Epithelial cell of prostate (primary cell): ENCODE measurements at regions not wholly inside any gene's neighbourhood (a gene's known extent, or its start where the extent isn't known, plus 50 kb on each side); places are given as distances from the start of the nearest gene placed in this dataset.
A peak's percentile ranks its signal among the peaks of the same experiment; 100 is the strongest.

Experiments used
- DNase-seq: peaks from one replicate; pipeline ENCODE4 v3.0.0-alpha.2; 2011; ENCODE audit warnings: low read depth, low spot score
- H3K27ac ChIP-seq: fragments of 450-650 bp; 2 replicates; pipeline ENCODE4 v1.5.1; 2017; ENCODE audit warnings: mild to moderate bottlenecking

DNA sequence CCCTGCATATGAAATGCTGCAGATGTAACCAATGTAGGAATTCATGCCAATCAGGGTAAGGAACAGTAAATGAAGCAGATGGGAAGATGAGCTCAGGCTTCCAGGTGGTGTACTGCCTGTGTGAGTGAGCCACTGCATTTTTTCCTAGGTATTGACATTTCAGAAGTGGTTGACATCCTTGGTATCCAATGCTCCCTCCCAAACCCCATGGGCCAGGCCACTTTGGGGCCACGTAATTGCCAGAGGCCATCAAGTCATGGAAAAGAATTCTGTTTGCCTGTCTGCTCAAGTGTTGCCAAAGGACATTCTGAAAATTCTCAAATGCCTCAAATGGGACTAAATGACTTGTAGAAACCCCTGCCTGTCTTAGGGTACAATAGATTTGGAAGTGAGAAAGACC lies 384.6 kb downstream of the GATA3 start:
- no peak overlapping the region for H3K27ac ChIP-seq

DNA sequence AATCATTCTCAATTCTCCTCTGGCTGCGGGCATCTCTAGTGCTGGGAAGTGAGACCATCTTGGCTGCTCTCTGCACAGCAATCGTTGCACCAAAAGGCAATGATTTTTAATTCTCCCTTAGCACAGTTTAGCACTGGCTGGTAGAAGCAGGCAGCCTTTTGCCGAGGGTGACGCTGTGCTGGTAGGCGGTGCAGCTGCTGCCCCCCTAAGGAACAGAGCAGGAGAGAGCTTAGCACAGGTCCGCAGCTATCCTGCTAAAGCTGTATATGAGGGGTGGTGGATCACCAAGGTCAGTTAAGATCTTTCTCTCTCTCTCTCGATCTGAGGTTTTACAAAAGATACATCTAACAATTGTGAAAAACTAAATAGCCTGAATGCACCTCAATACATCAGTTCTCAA lies 390.1 kb downstream of the GATA3 start:
- no peak for DNase-seq
- H3K27ac ChIP-seq, result no peak overlapping the region

More for the DNA sequence above, 384.6 kb downstream of the GATA3 start:
- DNase-seq, result no peak

DNA sequence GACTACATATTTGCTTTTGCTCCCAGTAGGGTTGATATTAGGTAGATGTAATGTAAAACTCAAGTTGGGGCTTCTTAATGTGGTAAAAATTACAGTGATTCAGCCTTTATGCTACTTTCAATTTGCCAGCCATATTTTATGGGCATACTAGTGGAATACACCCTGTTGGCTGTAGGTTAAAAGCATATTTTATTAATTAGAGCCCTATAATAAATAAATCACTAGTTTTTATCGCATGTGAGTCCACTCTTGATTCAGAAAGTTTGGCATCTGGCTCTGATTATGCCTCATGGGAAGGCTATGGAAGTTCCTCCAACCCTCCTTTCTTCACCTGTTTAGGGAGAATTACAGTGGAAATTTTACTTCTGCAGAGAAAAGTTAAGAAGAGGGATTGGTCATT lies 390.9 kb downstream of the GATA3 start:
- DNase-seq, result no peak
- no peak overlapping the region for H3K27ac ChIP-seq

DNA sequence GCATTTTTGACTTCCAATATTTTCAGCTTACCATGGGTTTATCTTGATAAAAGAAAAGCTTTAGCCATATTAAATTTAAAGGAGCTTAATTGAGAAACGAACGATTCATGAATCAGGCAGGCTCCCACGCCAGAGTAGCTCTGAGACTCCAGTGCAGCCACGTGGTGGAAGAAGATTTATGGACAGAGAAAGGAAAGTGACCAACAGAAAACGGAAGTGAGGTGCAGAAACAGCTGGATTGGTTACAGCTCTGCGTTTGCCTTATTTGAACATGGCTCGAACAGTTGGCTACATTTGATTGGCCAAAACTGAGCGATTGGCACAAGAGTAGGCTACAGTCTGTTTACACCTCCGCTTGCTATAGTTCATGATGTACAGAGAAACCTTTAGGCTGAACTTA lies 395.4 kb downstream of the GATA3 start:
- no peak for DNase-seq
- no peak overlapping the region for H3K27ac ChIP-seq

DNA sequence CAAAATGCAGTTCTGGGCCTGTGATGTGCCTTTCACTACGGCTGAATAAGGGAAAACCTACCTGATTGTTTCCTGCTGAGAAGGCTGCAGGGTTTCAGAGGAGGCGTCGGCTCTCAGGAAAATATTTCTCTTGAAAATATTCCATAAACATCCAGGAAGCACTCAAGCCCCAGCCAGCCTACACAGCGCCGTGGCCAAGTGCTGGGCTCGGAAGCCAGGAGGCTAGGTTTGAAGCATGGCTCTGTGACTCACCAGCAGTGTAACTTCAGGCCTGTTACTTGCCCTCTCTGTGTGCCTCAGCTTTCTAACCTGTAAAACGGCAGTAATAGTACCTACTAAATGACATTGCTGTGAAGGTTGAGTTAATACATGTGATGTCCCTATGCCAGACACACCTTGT lies 399.1 kb downstream of the GATA3 start:
- DNase-seq, result no peak
- peak overlapping the region; percentile 10 for H3K27ac ChIP-seq

DNA sequence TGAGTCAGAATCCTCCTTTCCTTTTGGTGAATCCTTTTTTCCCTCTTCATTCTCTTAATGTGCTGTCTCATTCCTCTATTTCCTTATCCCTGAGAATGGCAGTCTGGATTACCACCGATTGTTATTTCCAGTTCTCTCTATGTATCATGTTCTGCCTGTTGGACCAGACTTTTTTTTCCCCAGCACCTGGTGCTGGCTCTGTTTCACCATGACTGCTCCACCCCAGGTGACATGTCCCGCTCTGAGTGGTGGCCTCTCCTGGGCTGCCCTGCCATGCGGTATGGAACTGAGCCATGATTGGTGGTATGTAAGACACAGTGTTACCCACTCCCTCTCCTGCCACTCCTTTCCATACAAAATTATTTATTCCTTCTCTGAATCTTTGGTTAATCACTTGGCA lies 399.9 kb downstream of the GATA3 start:
- H3K27ac ChIP-seq, result peak overlapping the region; percentile 10
- DNase-seq, result no peak

DNA sequence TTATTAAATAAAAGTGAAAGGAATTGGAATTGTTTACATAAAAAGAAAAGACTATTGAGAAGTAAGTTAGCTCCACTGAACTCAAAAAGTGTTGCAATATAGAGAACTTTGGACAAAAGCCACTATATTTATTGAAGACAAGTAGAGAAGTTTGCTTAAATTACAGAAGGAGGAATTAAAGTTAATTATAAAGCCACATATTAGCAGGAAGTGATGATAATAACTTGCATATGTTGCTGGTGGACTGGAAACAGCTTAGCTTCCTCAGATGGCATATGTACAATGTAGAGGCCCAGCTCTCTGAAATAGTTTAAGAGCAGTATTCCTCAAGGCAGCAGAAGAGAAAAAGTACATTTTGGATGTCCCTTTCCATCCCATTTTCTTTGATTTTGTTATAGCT lies 400.7 kb downstream of the GATA3 start:
- no peak overlapping the region for H3K27ac ChIP-seq
- no peak for DNase-seq

DNA sequence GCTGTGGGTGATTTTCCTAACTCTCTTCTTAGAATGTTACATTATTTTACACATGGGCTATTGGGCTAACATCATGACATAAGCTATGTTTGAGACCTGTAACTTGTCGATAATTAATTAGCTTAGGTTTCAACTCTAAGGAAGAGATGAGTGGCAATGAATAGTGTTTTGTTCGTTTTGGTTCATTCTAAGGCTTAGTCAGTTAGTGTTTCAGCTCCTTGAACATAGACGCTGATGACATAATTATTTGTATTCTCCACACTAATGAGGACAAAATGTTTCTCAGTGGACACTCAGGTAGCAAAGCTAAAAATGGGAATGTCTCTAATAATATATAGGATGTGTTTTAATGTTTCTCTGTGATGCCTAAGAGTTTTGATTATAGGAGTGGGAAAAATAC lies 401.9 kb downstream of the GATA3 start:
- H3K27ac ChIP-seq, result peak overlapping the region; percentile 17
- no peak for DNase-seq

DNA sequence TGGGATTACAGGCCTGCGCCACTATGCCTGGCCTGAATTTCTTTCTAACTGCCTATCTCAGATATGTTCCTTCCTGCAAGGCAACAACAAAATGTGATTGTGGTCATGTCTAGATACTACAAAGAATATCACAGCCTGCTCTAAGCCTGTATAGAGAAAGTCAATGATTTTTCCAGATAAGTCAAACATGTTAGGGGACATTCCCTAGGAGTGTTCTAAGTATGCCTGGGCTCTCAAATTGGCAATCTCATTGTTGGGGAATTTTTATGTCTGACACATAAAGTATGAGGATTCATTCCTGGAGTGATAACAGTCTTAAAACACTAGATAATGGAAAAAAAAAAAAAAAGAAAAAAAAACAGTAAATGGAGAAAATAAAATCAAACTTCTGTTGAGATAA lies 406.1 kb downstream of the GATA3 start:
- no peak overlapping the region for H3K27ac ChIP-seq
- no peak for DNase-seq

DNA sequence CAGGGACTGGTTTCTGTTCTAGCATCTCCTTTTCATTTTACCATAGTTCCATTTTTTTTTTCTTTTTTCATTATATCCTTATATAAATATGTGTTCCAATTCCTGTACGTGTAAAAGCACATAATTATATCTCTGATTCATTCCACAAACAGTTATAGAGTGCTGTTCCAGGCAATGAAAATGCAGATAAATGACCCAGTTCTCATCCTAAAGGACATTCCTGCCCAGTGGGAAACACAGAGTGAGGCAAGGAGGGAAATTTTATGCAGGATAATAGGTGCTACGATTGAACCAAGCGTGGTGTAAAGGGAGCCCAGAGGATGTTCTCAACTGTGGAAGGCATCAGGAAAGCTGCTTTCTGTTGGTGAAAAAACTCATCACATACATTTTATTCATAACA lies 408.1 kb downstream of the GATA3 start:
- H3K27ac ChIP-seq, result no peak overlapping the region
- DNase-seq, result no peak

DNA sequence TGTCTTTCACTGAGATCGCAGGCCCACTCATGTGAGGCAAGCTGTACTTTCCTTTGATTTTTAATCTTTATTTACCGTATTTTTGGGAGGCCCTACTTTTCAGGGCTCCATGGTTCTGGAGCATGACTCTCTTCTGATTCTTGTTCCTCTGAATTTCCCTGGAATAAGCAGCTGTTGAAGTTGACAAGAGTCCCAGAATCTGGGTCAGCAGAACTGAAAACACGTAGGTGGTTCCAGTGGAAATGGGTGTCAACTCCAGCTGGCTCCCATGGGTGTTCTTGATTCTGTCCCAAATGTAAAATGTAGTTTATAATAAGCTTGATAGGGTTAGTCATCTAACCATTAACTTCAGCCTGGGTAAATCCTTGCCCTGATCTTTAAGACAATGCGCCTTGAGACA lies 409.4 kb downstream of the GATA3 start:
- DNase-seq, result no peak
- no peak overlapping the region for H3K27ac ChIP-seq

DNA sequence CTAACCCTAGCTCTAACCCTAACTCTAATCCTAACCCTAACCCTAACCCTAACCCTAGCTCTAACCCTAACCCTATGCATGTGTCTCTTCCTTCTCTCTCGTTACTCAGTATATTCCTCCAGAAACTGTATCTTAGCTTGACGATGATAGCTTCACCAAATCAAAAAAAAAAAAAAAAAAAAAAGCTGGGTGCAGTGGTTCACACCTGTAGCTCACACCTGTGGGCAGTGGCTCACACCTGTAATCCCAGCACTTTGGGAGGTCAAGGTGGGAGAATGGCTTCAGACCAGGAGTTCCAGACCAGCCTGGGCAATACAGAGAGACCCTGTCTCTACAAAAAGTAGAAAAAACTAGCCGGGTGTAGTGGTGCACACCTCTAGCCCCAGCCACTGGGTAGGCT lies 414.0 kb downstream of the GATA3 start:
- no peak for DNase-seq
- H3K27ac ChIP-seq, result no peak overlapping the region

DNA sequence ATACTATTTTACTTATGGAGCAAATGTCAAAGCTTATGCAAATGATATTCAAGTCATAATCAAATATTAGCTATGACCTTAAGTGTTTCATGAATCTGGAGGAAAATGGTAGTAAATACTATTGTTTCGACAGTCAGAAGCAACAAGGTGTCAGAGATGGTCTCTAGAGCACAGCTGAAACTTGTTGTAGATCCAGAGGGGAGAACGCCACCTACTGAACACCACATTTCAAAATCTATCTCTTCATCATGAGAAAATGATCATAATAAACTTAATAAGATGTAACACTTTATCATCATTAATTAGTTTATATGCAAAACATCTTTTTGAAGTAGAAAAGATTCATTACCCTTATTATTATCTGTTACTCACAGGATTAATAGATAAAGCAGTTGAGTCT lies 418.7 kb downstream of the GATA3 start:
- no peak for DNase-seq
- no peak overlapping the region for H3K27ac ChIP-seq

DNA sequence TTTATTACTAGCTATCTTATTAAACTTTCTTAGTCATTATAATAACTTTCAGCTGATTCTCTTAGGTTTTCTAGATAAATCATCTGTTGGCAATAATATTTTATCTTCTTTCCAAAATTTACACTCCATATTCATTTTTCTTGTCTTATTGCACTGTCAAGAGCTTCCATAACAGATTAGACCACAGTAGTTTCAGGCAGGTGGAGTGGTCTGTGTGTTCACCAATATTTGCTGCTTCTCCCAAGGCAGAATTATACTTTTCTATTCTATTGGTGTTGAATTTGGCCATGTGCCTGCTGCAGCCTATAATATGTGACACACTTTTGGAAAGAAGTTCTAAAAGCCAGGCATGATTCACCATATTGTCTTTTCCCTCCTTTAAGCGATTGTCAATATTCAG lies 422.8 kb downstream of the GATA3 start:
- no peak overlapping the region for H3K27ac ChIP-seq
- no peak for DNase-seq

DNA sequence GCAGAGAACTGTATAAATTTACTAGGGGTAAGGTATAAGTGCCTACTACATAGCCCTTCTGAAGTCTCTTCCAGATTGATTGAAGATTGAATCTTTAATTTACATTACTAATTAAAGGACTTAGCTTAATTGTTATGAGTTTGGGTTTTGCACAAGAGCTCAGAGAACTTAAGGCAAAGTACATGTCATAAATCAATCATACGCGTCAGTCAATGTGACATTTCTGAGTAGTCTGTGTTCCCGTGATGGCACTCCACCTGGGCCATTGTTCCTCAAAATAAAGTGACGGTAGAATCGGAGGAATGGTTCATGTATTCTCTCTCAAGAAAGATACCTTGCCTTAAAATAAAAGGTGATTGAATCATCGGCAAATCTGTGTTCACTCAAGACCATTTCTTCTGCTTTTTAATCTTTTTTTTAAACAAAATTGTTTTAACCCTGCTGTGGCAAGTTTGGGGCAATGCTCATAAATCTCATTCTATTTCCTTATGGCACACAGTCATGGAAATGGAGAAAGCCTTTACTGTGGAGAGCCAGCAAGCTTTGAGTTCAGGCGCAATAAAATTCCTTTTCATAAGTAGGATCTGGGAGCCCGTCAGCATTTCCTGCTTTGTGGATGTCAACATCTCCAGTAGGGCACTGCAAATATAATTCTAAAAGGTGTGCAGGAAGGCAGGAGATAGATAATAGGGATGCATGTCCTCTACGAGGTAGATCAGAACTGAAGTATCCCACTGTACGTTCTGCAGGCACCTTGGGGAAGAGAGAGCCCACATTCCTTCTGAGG lies 427.4 kb downstream of the GATA3 start:
- H3K27ac ChIP-seq, result no peak overlapping the region
- DNase-seq, result no peak

DNA sequence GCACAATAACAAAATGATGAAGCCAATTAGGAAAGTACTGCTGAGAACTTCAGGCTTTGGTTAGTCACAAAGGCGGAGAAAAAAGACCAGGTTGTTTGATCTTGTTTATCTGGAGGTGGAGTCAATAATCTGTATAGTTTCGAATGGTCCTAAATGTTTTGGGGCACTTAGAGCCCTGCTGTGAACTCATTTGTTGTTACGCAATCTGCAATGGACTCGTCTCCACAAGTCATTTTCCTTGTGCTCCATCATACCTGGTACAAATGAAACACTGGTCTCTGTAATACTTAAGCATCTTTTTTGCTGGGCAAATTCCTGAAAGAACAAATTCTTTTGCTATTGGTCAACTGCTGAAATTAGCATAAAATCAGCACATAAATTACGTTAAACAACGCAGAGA lies 430.5 kb downstream of the GATA3 start:
- no peak overlapping the region for H3K27ac ChIP-seq
- peak; percentile 16 for DNase-seq

DNA sequence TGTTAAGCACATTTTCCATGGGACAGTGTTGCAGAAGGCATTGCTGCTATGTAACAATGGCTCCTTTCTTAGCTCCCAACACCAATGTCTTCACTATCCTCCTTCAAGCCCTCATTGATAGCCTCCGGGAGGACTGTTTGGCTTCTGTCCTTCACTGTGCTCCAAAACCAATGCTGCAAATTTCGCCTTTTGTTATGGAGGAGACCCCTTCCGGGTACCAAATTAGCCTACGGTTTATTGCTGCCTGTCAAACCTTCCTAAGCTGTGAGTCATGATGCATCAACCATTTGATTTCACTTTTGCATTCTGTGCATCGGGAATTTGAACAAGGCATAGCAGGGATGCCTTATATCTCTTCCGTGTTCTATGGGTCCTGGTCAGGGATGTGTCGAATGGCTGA lies 432.9 kb downstream of the GATA3 start:
- H3K27ac ChIP-seq, result no peak overlapping the region
- no peak for DNase-seq

DNA sequence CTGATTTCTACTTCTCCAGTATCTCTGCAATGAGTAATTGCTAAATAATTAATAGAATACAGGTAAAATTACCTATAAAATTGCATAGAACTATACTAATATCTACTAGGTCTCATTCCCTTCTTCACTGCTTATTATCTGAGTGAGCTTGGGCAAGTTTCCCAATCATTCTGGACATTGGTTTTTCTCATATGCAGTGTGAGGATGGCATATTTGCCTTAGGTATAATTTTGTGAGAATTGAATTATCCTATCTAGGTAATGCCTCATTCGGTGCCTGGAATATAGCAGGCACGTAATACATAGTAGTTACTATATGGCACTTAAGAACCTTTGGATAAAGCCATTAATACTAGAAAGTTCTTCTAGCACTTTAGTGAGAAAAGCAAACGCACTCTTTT lies 434.7 kb downstream of the GATA3 start:
- no peak overlapping the region for H3K27ac ChIP-seq
- DNase-seq, result no peak

DNA sequence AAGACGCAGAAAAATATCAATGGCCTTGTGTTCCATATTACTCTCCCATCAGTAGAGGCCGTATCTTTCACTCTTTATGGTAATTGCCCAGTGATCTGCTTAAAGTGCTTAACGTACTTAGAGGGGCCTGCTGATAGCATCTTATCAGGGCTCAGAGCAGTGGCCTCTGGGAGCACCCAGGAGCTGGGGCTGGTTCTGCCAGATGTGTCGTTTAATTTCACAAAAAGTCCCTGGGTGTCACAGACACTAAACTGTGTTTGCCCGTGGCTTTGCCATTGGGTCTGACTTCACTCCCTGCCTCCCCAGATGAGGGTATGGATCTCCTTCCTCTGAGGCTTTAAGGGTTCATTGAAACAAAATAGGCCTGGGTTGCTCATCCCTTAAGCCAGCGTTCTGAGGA lies 435.3 kb downstream of the GATA3 start:
- no peak overlapping the region for H3K27ac ChIP-seq
- no peak for DNase-seq

DNA sequence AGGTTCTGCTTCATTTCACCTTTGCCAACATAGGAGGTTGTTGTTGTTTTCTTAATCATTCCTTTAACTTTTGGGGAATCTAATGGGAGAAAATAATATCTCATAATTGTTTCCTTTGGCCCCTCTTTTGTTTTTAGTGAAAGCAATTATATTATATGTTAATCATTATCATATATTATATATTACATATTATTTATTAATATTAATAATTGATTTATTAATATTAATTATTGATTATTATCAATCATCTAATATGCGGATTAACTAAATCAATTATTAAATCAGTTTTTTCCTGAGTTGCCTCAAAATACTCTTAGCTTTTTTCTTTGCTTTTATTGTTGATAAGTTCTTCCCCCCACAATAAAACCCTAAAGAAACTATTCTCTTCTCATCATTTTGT lies 443.8 kb downstream of the GATA3 start:
- peak overlapping the region; percentile 70 for H3K27ac ChIP-seq
- no peak for DNase-seq

DNA sequence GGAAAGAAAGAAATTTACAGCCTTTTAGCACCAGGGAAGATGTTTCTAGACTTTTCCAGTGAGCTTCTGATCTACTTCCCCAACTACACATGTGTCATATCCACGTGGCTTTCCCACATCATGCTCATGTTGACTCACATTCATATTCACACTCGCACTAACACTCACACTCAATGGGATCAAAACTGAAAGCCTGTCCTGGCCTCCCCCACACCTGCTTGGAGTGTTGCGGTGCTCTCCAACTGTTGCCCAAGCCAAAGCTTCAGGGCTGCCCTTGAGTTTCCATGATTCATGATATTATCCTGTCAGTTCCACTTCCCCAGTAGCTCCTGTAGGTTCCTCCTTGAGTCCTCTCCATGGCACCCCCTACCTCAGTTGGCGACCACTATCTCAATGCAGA lies 444.4 kb downstream of the GATA3 start:
- DNase-seq, result peak; percentile 49
- H3K27ac ChIP-seq, result peak overlapping the region; percentile 70

DNA sequence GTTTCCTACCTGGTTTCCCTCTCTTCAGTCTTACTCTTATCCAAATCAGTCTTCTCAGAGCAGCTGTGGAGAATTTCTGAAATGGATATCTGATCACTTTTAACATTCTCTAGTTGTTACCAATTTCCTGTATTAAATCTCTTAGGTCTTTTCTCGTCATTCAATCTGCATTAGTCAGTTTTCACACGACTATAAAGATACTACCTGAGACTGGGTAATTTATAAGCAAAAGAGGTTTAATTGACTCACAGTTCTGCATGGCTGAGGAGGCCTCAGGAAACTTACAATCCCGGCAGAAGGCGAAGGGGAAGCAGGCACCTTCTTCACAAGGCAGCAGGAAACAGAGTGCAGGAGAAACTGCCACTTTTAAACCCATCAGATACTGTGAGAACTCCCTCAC lies 444.8 kb downstream of the GATA3 start:
- no peak for DNase-seq
- peak overlapping the region; percentile 70 for H3K27ac ChIP-seq
